Mucosa of descending colon (tissue), 3 donors: ENCODE measurements at regions not wholly inside any gene's neighbourhood (a gene's known extent, or its start where the extent isn't known, plus 50 kb on each side); places are given as distances from the start of the nearest gene placed in this dataset.

Source experiments
- ATAC-seq: fragments of 200-7000 bp; cut with Tn5 transposase; one replicate; pipeline ENCODE4 v1.9.1; 2020; ENCODE audit warnings: mild to moderate bottlenecking, moderate library complexity
- DNase-seq, 3 donors: peaks; one replicate each; pipeline ENCODE4 v3.0.0-alpha.2; 2020
- H3K36me3 ChIP-seq: fragments of 200-600 bp; one replicate; pipeline ENCODE4 v1.8.0; 2021; ENCODE audit warnings: low read depth, mild to moderate bottlenecking
- H3K4me1 ChIP-seq: fragments of 200-600 bp; one replicate; pipeline ENCODE4 v1.8.0; 2021; ENCODE audit warnings: low read depth, mild to moderate bottlenecking
- H3K4me3 ChIP-seq: fragments of 200-600 bp; one replicate; pipeline ENCODE4 v1.8.0; 2021; ENCODE audit warnings: mild to moderate bottlenecking
- H3K9me3 ChIP-seq: fragments of 200-600 bp; one replicate; pipeline ENCODE4 v1.8.0; 2021; ENCODE audit warnings: mild to moderate bottlenecking
- CTCF ChIP-seq: fragments of 200-600 bp; IDR thresholded peaks from one replicate; pipeline ENCODE4 v1.8.0; 2022; ENCODE audit warnings: antibody characterized with exemption, mild to moderate bottlenecking
- intact Hi-C, 2 donors: fragments of 100-400 bp; cut with DNase I in 1 of 2; cut with micrococcal nuclease in 1 of 2; formaldehyde crosslinking; loops; one replicate each; pipeline versions ENCODE4 v1.11.0 to v1.11.1; 2022; cut with DNase I, micrococcal nuclease
- donor health status: DM: no; HTN: no; CAD: no; lungs with moderate emphysema.
- donor health status: DM: no; HTN: no; CAD: no.
- donor health status: DM: no; HTN: yes; CAD: no.

DNA sequence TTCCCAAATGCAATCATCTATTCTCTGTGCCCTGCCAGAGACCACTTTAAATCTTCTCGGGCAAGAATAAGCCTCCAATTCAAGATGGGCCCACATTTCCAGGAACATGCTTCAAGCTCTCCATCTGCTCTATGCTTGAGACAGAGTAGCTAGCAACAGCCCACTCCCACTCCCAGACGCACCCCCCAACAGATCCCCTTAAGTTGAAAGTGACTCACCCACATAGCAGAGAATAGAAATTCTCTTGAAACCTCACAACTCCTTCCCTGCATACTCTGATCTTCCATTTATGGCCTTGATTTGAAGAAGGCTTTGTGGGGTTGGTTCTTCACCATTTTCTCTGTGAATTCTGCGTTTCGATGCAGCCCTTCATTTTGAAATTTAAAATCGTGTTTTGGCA, 604.0 kb downstream of the INHBA start:
- intact Hi-C loops, result no loop called here
- TF ChIP-seq CTCF, result no peak

GRCh38 chr7:41098402-41098801, 604.5 kb downstream of the INHBA start:
- no peaks in the 10 kb centered on the region for H3K36me3 ChIP-seq
- intact Hi-C loops, result no loop called here
- TF ChIP-seq CTCF, result no peak
- H3K9me3 ChIP-seq, result no peaks in the 10 kb centered on the region
- no peaks in the 10 kb centered on the region for H3K4me1 ChIP-seq
- DNase-seq, result no peak
- no peak for ATAC-seq
- no peak overlapping the region for H3K4me3 ChIP-seq

More for the DNA sequence above, 604.0 kb downstream of the INHBA start:
- DNase-seq (no peak), ATAC-seq (no peak)
- Histone ChIP-seq H3K9me3 (no peaks in the 10 kb centered on the region), H3K4me1 (no peaks in the 10 kb centered on the region), H3K4me3 (no peak overlapping the region), H3K36me3 (no peaks in the 10 kb centered on the region)

GRCh38 chr7:41097501-41097900, 605.4 kb downstream of the INHBA start:
- Histone ChIP-seq H3K9me3 (no peaks in the 10 kb centered on the region), H3K4me3 (no peak overlapping the region), H3K4me1 (no peaks in the 10 kb centered on the region), H3K36me3 (no peaks in the 10 kb centered on the region)
- ATAC-seq, result no peak
- DNase-seq, result no peak
- intact Hi-C loops, result no loop called here
- no peak for TF ChIP-seq CTCF

GRCh38 chr7:41096917-41097316, 606.0 kb downstream of the INHBA start:
- DNase-seq (no peak), ATAC-seq (no peak)
- TF ChIP-seq CTCF, result no peak
- intact Hi-C loops, result no loop called here
- Histone ChIP-seq H3K9me3 (no peaks in the 10 kb centered on the region), H3K36me3 (no peaks in the 10 kb centered on the region), H3K4me3 (no peak overlapping the region), H3K4me1 (no peaks in the 10 kb centered on the region)

DNA sequence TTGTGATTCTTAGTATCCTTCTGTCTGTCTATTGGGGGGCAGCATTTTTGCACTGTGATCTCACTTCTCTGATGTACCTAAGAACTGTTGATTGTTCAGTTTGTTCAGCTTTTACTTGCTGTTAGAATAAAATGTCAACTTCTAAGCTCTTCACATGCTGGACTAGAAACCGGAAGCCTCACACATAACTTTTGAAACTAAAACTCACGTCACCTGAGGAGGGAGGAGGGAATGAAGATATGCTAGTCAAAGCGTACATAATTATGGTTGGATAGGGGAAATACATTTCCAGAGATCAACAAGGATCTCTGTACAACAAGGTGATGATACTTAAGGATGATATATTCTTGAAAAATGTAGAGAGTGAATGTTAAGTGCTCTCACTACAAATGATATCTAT, 609.7 kb downstream of the INHBA start:
- Histone ChIP-seq H3K36me3 (no peaks in the 10 kb centered on the region), H3K4me1 (no peaks in the 10 kb centered on the region), H3K4me3 (no peak overlapping the region), H3K9me3 (no peaks in the 10 kb centered on the region)
- intact Hi-C loops, result no loop called here
- no peak for DNase-seq
- no peak for TF ChIP-seq CTCF
- ATAC-seq, result no peak

GRCh38 chr7:41085244-41085643, 617.6 kb downstream of the INHBA start:
- Histone ChIP-seq H3K9me3 (no peaks in the 10 kb centered on the region), H3K36me3 (no peaks in the 10 kb centered on the region), H3K4me3 (no peak overlapping the region), H3K4me1 (no peaks in the 10 kb centered on the region)
- DNase-seq (no peak), ATAC-seq (no peak)
- intact Hi-C loops, result no loop called here
- no peak for TF ChIP-seq CTCF
